Neural progenitor cell (in vitro differentiated cells): ENCODE measurements at regions not wholly inside any gene's neighbourhood (a gene's known extent, or its start where the extent isn't known, plus 50 kb on each side); places are given as distances from the start of the nearest gene placed in this dataset.
A peak's percentile ranks its signal among the peaks of the same experiment; 100 is the strongest.

Source experiments
- EZH2 ChIP-seq: fragments of 200-600 bp; sonication (generic); IDR thresholded peaks from 2 replicates; pipeline ENCODE4 v1.6.1; 2017; ENCODE audit warnings: antibody characterized with exemption, mild to moderate bottlenecking, moderate library complexity
- EZH2phosphoT487 ChIP-seq: fragments of 200-600 bp; sonication (generic); IDR thresholded peaks from 2 replicates; pipeline ENCODE4 v1.6.1; 2017; ENCODE audit warnings: antibody characterized with exemption
- TF ChIP-seq, protein P1 (sequence below): fragments of 200-600 bp; sonication (generic); IDR thresholded peaks from 2 replicates; pipeline ENCODE4 v1.5.1; 2017; ENCODE audit warnings: antibody characterized with exemption, mild to moderate bottlenecking

DNA sequence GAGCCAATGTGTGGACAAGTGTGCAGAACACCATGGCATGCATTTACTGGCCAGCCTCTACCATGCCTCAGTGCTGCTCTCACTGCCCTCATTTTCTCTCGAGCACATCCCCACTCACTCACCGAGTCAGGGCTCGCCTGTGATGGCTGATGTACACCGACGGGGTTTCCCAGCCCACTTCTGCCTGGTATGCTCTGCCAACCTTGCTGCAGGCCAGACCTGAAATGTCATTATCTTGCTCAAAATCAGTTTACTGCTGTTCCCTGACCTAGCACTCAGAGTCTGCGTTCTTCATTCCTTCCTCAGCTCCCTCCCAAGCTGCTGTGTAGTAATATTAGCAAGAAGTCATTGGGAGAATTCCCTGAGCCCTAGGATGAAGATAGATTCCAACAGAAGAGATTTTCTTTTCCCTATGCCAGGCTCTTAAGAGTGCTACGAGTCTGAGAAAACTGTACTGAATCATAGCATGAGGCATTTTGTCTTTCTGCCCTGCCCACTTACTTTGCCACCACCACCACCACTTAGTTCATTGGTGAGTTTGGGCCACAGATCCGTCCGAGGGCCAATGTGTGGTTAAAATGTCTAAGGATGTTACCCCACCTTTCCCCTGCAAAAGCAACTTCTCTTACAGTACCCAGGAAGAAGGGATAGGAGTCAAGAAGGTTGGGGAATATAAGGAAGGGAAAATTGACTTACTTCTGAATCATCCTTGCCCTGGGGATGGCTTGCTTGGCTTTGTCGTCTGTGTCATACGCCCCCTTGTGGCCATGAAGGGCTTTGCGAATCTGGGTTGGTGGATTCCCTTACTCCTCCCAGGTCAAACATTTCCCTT is 51.0 kb downstream of the BMAL2 start:
- TF ChIP-seq, protein P1, sequence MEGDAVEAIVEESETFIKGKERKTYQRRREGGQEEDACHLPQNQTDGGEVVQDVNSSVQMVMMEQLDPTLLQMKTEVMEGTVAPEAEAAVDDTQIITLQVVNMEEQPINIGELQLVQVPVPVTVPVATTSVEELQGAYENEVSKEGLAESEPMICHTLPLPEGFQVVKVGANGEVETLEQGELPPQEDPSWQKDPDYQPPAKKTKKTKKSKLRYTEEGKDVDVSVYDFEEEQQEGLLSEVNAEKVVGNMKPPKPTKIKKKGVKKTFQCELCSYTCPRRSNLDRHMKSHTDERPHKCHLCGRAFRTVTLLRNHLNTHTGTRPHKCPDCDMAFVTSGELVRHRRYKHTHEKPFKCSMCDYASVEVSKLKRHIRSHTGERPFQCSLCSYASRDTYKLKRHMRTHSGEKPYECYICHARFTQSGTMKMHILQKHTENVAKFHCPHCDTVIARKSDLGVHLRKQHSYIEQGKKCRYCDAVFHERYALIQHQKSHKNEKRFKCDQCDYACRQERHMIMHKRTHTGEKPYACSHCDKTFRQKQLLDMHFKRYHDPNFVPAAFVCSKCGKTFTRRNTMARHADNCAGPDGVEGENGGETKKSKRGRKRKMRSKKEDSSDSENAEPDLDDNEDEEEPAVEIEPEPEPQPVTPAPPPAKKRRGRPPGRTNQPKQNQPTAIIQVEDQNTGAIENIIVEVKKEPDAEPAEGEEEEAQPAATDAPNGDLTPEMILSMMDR, result peak; percentile 89
- TF ChIP-seq EZH2 (no peak), EZH2phosphoT487 (no peak)
